ENCODE measurements at regions not wholly inside any gene's neighbourhood (a gene's known extent, or its start where the extent isn't known, plus 50 kb on each side); places are given as distances from the start of the nearest gene placed in this dataset.

- TF ChIP-seq CTCF (IDR thresholded peaks at IDR 0.05) = no peak
- TF ChIP-seq IRF2 (CRISPR knock-in tag; IDR thresholded peaks at IDR 0.05; ENCODE audit: borderline replicate concordance, low read depth) = no peak
- TF ChIP-seq ETV6 (CRISPR knock-in tag; IDR thresholded peaks at IDR 0.05) = no peak
- no peak for TF ChIP-seq PRDM15 (CRISPR knock-in tag; IDR thresholded peaks at IDR 0.05)
- no peak for TF ChIP-seq JUN (CRISPR knock-in tag; IDR thresholded peaks at IDR 0.05)
- no peak for TF ChIP-seq NR3C1 (CRISPR knock-in tag; conservative IDR thresholded peaks at IDR 0.05; ENCODE audit: low read depth)
- no peak for TF ChIP-seq ZNF425 (CRISPR knock-in tag; conservative IDR thresholded peaks at IDR 0.05)
Measured at GRCh38 chr17:70577456-70577855, 408.1 kb downstream of the KCNJ2 start.
